ENCODE measurements at regions not wholly inside any gene's neighbourhood (a gene's known extent, or its start where the extent isn't known, plus 50 kb on each side); places are given as distances from the start of the nearest gene placed in this dataset.

GRCh38 chr5:121396716-121397115, 455.0 kb upstream of the FTMT start:
- TF ChIP-seq CTCF (IDR thresholded peaks at IDR 0.05; ENCODE audit: insufficient read depth, low read length, poor library complexity, severe bottlenecking) (no peak), EZH2phosphoT487 (conservative IDR thresholded peaks at IDR 0.05; ENCODE audit: low read length) (no peak)

Data from SU-DHL-6 (cell line).